ENCODE measurements at regions not wholly inside any gene's neighbourhood (a gene's known extent, or its start where the extent isn't known, plus 50 kb on each side); places are given as distances from the start of the nearest gene placed in this dataset.

DNA sequence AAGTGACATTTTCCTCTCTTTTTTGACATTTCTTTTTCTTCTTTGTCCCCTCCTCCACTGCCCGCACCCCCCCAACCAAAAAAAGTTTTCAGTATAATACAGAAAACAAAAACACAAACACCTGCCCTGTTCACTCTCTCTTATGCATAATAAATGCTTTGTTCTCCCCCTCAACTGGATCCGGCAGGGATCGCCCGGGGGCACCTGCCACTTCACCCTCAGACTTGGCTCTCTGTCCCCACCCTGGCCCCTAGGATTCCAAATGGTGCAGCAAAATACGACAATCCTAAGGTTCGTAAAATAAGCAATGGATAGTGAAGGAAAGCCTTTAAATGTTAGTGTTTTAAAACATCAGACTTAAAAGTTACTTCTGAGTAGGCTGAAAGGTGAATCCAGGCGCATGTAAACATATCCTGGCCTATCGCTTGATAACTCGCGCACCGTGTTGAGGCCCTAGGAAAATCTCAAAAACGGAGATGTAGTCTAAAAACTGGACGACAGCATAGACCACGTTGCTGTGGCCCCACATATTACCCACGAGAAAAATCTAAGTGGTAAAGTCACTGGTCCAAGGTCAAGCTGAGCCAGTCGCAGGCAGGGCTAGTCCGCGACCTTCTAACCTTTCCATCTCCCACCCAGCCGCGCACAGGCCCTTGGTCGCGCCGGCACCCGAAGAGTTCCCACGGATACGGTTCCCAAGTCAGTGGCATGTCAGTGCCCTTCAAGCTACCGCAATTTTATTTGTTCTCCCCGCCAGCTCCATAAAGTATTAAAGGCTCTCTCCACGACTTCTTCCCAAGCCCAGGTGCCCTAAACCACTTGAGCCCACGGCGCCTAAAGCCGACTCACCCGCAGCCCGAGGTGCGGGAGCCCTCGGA, 130.8 kb downstream of the OGFRL1 start:
- CTCF ChIA-PET: no interaction called here
- POLR2A ChIA-PET: no interaction called here

GRCh38 chr6:71420095-71420692, 131.6 kb downstream of the OGFRL1 start:
- CTCF ChIA-PET: no interaction called here
- POLR2A ChIA-PET: no interaction called here

- CTCF ChIA-PET: no interaction called here
- POLR2A ChIA-PET: no interaction called here
Observed at GRCh38 chr6:71420693-71421328, 132.2 kb downstream of the OGFRL1 start.

- CTCF ChIA-PET: no interaction called here
- POLR2A ChIA-PET: no interaction called here
Observed at GRCh38 chr6:71421611-71422010, 133.0 kb downstream of the OGFRL1 start.

GRCh38 chr6:71430018-71430417, 141.4 kb downstream of the OGFRL1 start:
- CTCF ChIA-PET: no interaction called here
- POLR2A ChIA-PET: no interaction called here

DNA sequence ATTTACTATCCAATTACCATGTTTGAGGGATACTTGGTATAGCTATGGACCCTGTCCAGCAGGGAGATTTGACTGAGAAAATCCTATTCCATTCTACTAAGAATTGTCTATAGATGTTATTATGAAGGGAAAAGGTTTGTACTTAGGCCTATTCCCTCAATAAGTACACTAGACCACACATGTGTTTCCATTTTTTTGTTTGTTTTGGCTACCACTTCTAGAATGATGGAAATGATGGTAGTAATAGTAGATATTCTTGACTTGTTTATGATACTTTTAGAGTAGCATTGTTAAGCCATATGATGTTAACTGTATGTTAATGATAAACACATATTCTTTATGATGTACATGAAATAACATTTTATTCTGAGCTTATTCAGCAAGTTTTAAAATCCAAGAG, 144.8 kb downstream of the OGFRL1 start:
- ChIA-PET CTCF (no interaction called here), POLR2A (no interaction called here)

GRCh38 chr6:71444222-71444621, 155.6 kb downstream of the OGFRL1 start:
- ChIA-PET POLR2A (no interaction called here), CTCF (no interaction called here)

GRCh38 chr6:71446057-71446456, 157.4 kb downstream of the OGFRL1 start:
- ChIA-PET POLR2A (no interaction called here), CTCF (no interaction called here)

- CTCF ChIA-PET: no interaction called here
- POLR2A ChIA-PET: no interaction called here
Observed at GRCh38 chr6:71446470-71446869, 157.9 kb downstream of the OGFRL1 start.

GRCh38 chr6:71452697-71453370, 164.2 kb downstream of the OGFRL1 start:
- ChIA-PET CTCF (no interaction called here), POLR2A (no interaction called here)

DNA sequence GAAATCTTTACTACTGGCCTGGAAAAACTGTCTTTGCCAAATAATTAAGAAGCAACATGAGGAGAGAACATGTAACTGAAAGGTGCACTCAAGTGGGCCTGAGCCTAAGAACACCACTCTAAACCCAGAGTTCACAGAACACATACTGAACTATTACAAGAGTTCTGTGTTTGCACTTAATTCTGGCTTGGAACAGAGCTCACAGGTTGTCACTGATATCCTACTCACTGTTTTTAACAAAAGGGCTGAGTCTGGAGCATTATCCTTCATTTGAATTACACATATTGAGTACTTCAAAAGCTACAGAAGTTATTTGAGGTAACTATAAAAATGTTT, 164.7 kb downstream of the OGFRL1 start:
- POLR2A ChIA-PET: no interaction called here
- CTCF ChIA-PET: no interaction called here

GRCh38 chr6:71454056-71454455, 165.4 kb downstream of the OGFRL1 start:
- CTCF ChIA-PET: no interaction called here
- POLR2A ChIA-PET: no interaction called here

GRCh38 chr6:71457929-71458328, 169.3 kb downstream of the OGFRL1 start:
- POLR2A ChIA-PET: no interaction called here
- CTCF ChIA-PET: interaction anchor here (0.7 to 1.1 kb wide), 2 partner anchors 10 to 267 kb away, joined by 3 to 4 read pairs; no protein-coding TSS in a partner anchor

DNA sequence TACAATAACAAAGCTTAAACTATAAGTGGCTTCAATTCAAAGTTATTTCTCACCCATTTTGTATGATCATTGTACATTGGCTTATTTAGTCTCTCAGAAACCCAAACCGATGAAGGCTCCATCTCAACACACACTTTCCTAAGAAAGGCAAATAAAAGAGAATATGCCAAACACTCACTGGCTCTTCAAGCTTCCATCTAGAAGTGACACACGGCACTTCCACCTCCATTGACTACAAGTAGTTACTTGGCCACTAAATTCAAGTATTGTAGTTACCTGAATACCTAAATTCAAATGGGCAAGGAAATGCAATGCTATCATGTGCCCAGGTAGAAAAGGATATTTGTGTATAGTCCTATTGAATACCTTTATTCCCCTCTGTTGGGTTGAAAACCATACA, 170.6 kb downstream of the OGFRL1 start:
- ChIA-PET POLR2A (no interaction called here), CTCF (no interaction called here)

GRCh38 chr6:71460933-71461332, 172.3 kb downstream of the OGFRL1 start:
- CTCF ChIA-PET: no interaction called here
- POLR2A ChIA-PET: no interaction called here

DNA sequence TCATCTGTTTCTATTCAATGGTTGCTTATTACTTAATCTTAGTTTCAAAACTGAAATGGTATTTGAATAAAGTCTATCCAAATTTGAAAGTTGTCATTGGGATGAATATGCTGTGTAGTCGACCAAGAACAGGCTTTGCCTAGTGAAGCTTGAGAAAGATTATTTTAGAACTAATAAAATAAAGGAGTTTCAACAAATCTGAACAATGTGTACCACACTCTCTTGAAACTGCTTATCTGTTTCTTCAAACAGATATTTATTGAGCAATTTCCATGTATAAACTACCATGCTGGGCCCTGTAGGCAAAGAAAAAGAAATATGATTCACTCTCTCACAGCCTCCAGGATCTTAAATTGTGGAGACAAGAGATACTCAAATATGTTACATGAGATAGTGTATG, 174.4 kb downstream of the OGFRL1 start:
- ChIA-PET POLR2A (no interaction called here), CTCF (no interaction called here)

DNA sequence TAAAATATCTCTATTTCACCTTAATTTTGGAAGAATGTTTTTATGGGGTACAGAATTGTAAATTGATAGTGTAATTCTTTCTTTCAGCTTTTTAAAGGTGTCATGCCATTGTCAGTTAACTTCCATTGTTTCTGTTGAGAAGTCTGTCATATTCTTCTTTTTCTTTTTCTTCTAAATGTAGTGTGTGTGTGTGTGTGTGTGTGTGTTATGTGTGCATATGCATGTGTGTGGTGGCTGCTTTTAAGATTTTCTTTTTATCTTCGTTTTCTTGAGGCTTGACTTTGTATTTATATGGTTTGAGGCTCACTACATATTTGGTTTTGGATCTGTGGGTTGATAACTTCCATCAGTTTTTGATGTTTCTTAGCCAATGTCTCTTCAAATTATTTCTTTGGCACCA, 176.5 kb downstream of the OGFRL1 start:
- CTCF ChIA-PET: no interaction called here
- POLR2A ChIA-PET: no interaction called here

DNA sequence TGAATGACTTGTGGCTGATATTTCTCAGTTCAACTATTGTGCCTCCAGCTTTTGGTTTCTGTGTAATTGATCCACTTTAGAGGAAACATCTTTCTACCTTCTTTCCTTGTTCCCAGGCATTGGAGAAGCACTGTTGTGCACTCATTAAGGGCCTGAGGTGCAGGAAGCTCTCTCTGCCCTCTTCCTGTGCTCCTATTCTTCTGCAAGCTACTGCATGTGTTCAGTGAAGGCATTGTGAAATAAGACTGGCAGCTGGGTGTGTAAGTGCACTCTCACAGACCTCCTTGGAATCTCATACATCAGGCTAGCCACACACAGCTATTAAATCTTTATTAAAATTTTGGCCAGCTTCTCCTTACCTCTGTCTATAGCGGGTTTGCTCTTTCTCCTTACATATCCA, 177.8 kb downstream of the OGFRL1 start:
- POLR2A ChIA-PET: no interaction called here

DNA sequence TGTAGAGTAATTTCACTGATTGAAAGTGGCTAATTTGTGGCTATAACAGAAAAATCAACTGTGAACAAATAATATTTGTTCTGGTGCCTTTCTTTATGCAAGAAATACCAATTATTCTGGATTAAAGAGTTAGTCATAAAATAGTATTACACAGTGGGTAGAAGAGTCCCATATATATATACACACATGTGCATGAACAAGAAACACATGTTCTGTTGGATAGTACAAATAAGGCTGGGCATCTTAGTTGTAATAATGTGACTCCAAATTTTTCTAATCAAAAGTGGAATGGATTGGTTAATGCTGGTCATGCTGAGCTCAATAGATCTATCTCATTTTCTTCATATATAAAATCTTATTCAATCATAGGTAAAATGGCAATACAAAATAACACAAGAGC, 179.4 kb downstream of the OGFRL1 start:
- ChIA-PET CTCF (interaction anchor here (0.9 kb wide), 1 partner anchor 10 kb away, joined by 3 read pairs; no protein-coding TSS in a partner anchor), POLR2A (no interaction called here)

More for the DNA sequence above, 177.8 kb downstream of the OGFRL1 start:
- CTCF ChIA-PET: no interaction called here

DNA sequence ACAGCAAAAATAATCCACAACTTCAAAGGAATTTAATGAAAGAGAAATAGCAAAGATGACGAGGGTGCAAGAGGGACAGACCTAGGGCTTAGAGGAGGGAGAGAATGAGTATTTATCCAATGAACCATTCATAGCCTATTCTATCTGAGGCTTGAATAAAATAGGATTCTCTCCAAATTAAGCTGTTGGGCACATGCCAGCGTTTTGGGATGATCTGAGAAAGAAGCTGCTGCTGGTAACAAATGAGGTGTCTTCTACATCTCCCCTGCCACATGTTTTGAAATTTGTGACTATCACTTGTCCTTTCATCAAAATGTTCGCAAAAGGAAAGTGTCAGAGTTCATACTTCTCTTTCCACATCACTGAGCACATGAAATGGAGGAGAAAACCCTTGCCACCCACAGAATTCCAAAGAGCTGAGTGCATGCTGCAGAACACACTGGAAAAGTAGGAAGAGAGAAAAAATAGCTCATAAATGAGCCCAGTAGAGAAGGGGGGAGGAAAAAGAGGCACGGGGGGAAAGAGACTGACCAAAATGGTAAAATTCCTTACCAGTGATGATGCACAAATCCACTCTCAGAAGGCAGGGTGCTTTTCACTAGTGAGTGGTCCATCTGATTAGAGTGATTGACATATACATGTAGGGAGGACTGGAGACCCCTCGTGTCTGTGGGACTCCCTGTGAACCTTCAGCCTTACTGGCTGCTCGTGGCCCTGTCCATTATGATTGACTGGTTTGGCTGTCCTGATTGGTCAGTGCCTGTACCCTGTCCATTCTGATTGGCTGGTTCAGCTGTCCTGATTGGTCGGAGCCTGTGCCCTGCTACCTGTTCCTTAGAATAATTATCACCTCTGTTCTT, 180.5 kb downstream of the OGFRL1 start:
- ChIA-PET POLR2A (no interaction called here), CTCF (interaction anchor here (0.6 to 0.9 kb wide), 2 partner anchors 11 to 60 kb away, joined by 3 to 4 read pairs; no protein-coding TSS in a partner anchor)

All from activated CD8-positive, alpha-beta memory T cell treated with anti-CD3 and anti-CD28 coated beads for 36 hours (primary cell).